MM.1S (cell line): ENCODE measurements at regions not wholly inside any gene's neighbourhood (a gene's known extent, or its start where the extent isn't known, plus 50 kb on each side); places are given as distances from the start of the nearest gene placed in this dataset.

Experiments
- EZH2phosphoT487 ChIP-seq: fragments of 300-600 bp; sonication (generic); IDR thresholded peaks from 2 replicates; pipeline ENCODE4 v1.6.1; 2018; ENCODE audit warnings: antibody characterized with exemption, low read length
- TF ChIP-seq, protein P1 (sequence below): fragments of 300-600 bp; sonication (generic); IDR thresholded peaks from 2 replicates; pipeline ENCODE4 v1.5.1; 2016; ENCODE audit warnings: antibody characterized with exemption, low read length, mixed read lengths

GRCh38 chr4:84032372-84032771 is 466.7 kb downstream of the NKX6-1 start:
- no peak for TF ChIP-seq EZH2phosphoT487
- TF ChIP-seq, protein P1, sequence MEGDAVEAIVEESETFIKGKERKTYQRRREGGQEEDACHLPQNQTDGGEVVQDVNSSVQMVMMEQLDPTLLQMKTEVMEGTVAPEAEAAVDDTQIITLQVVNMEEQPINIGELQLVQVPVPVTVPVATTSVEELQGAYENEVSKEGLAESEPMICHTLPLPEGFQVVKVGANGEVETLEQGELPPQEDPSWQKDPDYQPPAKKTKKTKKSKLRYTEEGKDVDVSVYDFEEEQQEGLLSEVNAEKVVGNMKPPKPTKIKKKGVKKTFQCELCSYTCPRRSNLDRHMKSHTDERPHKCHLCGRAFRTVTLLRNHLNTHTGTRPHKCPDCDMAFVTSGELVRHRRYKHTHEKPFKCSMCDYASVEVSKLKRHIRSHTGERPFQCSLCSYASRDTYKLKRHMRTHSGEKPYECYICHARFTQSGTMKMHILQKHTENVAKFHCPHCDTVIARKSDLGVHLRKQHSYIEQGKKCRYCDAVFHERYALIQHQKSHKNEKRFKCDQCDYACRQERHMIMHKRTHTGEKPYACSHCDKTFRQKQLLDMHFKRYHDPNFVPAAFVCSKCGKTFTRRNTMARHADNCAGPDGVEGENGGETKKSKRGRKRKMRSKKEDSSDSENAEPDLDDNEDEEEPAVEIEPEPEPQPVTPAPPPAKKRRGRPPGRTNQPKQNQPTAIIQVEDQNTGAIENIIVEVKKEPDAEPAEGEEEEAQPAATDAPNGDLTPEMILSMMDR = no peak
